DMS153 (cell line): ENCODE measurements at regions not wholly inside any gene's neighbourhood (a gene's known extent, or its start where the extent isn't known, plus 50 kb on each side); places are given as distances from the start of the nearest gene placed in this dataset.
"Not testable (repeated sequence)": the region's sequence is repeated elsewhere in the genome, so short reads cannot be mapped to it uniquely, and the experiment has no call there.

Experiments used
- DNase-seq: peaks from one replicate; lab custom pipeline; 2025; lab: John Stamatoyannopoulos, UW

DNA sequence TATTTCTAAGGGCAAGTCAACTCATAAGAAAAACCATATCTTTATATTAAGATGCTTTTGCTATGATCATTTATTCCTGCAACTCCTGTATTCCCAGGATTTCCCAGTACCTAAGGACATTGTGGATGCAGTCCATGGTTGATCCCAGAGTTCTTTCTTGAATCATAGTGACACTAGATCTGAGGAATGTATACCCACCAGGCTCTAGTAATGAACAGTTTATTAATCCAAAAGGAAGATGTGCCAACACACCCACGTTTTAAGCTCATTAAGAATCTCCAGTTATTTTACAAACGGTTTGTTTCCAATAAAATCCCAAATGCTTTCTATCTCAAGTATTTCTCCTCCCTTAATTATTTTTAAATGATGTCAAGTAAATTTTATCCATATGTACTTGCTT, 210.8 kb upstream of the ZEB2 start:
- no peak for DNase-seq

DNA sequence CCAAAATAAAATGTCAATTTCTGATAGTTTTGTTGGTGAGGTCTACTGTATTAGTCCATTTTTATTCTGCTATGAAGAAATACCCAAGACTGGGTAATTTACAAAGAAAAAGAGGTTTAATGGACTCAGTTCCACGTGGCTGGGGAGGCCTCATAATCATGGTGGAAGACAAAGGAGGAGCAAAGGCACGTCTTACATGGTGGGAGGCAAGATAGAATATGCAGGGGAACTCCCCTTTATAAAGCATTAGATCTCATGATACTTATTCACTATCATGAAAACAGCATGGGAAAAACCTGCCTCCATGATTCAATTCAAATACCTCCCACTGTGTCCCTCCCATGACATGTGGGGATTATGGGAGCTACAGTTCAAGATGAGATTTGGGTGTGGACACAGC, 204.5 kb upstream of the ZEB2 start:
- DNase-seq = not testable (repeated sequence)

DNA sequence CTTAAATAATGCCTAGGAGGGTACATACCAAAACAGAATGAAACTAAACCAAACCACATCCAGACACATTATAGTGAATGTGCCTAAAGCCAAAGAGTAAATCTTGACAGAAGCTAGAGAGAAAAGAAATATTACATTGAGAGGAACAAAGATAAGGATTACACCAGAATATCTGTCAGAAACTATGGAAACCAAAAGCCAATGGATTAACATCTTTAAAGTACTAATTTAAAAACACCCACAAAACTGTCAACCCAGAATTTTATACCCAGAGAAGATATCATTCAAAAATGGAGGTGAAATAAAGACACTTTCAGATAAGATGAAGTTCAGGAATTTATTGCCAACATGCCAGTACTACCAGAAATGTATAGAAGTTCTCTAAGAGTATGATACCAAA, 198.5 kb upstream of the ZEB2 start:
- no peak for DNase-seq

DNA sequence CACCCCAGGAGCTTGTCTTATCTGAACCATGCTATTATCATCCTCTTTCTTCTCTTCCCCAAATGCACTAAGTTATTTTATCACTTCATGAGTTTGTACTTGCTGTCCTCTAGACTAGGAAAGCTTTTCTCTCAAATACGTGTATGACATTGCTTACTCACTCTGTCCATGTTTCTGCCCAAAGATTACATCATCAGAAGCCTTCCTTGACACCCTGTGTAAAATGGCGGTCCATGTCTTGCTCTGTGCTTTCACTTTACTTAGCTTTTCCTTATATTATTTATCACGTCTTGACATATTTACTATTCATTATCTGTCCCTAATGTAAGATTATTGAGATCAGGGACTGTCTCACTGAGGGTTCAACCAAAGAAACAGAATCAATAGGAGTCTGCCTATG, 196.1 kb upstream of the ZEB2 start:
- DNase-seq = no peak

DNA sequence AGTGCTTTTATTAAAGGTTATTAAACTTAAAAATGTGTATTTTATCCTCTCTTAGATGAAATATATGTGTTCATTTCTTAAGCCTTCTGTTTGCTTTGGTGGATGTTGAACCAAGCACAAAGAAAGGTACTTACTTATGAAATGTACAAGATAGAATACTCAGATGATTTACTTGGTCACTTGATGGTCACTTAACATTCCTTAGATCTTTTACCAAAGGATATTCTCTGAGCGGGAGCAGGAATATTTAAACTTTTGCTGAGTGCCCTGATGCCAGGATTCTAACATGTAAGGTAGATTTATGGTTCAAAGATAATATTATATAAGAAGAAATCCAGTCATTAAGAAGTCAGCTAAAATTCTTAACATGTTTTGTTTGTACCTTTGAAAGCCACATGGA, 193.5 kb upstream of the ZEB2 start:
- DNase-seq = no peak

DNA sequence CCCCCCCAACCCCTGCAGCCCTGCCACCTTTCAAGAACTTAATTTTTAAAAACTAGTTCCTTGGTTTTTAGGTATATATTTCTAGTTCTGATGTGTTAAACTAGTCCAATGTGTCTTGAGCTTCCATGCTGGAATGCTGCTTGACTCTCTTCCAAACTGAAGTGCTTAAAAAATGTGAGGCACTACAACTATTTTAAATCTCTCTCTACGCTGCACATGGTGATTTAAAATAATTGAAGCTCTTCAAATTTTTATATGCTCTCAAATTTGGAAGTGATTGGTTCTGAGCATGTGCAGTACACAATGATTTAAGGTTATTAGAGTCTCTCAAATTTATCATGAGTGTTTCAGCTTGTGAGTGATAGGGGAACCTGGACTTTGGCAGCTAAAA, 192.6 kb upstream of the ZEB2 start:
- no peak for DNase-seq

DNA sequence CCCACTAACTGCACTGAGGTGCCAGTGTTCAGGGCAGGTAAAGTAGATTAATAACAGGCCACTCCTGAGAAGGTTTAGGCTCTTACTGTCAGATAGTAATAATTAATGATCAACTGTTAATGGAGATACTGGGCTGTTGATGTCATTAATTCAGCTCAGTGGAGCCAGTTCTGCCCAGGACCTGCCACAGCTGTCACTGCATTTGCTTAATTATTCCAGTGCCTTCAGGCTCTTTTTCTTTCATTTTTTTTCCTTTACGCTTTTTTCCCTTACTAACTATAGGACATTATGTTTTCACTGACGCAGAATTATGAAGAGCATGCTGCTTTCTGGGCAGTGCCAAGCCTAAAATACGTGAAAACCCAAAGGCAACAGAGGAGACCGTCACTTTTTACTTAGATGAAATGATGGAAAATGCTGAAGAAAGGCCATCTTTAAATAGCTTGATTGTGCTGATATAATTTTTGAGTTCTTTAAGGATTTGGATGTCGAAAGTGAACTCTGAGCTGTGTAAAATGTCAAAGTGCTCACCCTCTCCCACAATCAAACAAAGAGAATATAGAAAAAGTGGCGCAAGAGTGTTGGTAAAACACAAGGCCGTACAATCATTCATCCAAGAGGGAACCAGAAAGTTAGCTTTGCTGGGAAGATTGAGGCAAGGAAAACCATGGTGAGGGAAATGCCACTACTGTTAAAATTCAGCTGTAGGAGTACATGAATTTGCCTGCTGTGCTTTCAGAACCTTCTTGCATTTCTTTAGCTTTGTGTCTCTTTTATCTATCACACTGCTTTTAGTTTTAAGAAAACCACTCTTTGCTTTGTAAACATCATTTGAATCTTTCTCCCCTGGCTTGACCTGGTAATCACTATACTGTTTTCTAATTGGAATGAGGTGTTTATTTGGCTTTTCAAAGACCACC, 192.0 kb upstream of the ZEB2 start:
- no peak for DNase-seq

DNA sequence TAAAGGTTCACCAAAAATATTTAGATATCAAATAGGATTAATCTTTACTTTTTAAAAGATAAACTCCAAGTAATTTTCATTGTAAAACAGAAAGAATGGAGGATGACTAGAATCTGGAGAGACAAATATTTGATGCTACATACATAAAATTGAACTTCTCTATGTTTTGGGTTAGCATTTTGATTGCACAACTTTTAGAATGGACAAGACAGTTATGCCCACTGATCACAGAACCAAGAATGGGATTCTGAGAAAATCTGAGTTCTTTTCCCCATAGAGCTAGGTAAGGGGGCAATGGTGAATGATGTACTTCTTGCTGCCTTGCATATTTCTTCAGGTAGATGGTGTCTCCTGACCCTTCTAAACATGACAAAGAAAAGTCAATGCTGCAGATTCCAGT, 191.2 kb upstream of the ZEB2 start:
- no peak for DNase-seq

DNA sequence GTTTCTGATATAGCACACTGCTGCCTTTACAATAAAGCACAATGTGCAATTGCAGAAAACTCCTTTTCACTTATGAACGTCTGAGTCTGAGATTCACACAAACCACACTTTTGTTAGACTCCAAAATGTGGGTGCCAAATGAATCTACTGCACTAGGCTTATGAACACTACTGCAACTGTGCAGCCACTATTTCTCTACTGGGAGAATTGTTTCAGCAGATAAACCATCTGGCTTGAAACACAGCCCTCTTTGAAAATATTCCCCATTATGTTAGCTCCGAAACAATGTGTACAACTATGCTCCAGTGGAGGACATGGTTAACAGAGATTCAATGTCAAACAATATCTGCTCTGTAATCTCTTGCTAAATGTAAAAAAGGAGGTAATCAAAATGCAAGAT, 188.7 kb upstream of the ZEB2 start:
- DNase-seq = no peak

DNA sequence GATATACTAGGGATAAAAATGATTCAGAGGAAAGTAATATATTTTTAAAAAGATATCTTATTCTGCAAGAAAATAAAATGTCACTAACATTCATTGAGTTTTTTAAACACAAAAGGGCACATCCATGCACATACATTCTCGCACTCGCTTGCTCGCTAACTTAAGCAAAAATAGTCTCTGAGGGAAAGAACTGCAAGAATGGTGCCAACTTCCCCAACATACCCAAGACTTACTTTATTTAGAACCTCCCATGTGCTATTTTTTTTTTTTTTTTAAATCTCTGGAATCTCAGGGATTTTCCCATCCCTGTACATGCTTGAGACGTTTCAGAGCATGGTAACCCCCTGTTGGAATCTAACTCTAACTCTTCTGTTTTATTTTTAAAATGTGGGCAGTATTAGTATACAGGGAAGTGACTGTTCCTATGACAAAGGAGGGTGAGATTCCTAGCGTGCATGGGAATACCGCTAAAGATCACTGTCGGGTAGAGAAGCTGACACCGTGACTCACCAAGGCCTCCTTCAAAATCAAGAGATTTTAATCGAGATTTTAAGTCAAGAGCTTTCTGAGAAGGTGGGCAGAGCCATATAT, 187.9 kb upstream of the ZEB2 start:
- DNase-seq = no peak

DNA sequence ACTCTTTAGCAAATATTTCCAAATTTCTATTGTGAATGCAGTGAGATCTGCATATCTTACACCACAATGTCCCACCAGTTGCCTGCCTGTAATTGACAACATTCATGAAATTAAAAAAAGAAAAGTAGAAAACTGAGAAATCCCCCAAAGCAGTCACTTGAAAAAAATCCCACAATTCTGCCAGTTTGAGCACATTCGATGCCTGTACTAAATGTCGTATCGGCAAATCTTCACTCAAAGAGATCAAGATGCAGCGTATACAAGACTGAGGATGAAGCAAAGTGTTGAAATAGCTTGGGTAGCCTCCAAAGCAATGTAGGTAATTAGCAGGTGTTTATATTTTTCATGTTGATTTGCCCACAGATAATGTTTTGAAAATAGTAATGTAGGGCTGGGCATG, 186.7 kb upstream of the ZEB2 start:
- no peak for DNase-seq

DNA sequence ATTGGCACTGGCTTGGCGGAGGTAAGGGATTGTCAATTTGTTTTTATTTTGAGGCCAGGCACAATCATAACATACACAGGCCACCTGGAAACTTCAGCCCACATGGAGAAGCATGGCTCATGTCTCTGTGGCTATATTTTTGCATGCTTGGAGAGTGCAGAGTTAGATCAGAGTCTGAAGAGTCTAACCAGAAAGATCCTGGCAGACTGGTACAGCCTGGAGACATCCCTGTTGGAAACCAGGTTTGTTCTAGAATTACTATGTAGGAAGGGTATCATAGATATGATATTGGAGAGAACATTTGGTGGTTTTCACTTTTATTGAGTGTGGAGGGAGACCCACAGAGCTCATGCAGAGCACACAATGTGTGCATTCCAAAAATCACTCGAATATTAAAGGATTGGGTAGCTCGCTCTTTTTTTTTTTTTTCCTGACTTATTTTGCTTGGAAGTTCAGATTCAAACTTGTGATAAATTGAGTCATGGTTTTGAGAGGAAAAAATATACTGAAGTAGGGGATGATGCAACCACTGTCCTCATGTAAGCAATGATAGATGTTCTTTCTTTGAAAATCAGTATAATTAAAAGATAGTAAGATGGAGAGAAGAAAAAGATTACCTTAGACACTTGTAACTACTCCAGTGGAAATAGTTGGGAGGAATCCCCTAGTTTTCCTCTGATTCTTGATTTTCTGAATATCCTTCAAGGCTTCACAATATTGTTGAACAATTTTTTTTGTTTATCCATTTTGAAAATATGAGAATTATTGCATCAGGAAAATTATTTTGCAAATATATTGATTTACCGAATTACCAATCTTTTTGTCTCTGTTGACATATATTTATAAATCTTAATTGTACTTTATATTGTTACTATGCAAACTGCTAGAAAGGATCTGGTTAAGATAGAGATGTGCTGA, 185.7 kb upstream of the ZEB2 start:
- no peak for DNase-seq

DNA sequence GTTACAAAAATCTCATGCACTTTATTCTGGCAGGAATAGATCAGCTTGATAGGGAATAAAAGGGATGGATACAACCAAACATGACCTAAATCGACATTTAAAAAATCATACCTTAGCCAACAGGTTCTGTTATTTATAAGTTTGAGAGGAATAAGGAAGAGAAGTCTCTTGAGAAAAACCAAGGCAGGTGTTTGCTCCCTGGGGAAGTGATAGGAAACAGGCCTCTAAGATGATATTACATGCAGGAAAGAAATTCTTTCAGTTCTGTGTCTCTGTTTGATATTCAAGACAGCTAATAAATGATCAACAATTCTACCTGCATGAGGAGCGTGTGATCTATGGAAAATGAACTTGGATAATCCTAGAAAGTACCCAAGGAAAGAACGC, 184.8 kb upstream of the ZEB2 start:
- no peak for DNase-seq

DNA sequence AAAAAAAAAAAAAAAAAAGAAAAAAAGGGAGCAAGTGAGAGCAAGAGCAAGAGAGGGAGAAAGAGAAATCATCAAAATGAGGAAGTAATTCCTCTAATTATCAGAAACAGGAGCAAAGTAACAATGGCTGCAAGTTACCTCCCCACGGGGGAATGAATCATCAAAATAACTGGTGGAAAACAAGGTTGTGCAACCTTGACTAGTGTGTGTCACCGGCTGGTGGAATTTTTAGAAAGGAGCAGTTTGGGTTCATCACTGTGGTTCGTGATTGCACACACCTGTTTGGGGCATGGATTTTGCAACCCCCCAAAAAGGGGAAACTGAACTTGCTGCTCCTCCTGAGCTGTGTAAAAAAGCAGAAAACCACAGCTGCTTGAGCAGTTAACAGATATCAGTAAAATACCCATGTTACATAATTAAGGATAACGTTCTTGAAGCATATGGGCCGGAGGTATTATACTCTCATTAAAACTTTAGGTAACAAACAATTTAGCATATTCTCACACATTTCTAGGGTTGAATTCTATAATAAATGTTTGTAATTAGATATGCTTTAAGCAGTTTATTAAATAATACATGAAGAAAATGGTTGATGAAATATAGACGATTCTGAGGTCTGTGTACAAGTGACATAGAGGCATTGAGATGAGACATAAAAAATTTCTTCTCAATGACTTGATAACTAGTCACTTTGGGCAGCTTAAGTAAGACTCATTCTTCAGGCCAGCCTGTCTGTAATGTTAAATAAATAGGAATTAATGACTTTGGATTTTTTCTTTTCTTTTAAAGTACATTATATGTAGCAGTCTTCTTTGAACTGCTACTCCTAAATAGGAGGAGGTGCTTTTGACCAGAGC, 184.2 kb upstream of the ZEB2 start:
- no peak for DNase-seq

DNA sequence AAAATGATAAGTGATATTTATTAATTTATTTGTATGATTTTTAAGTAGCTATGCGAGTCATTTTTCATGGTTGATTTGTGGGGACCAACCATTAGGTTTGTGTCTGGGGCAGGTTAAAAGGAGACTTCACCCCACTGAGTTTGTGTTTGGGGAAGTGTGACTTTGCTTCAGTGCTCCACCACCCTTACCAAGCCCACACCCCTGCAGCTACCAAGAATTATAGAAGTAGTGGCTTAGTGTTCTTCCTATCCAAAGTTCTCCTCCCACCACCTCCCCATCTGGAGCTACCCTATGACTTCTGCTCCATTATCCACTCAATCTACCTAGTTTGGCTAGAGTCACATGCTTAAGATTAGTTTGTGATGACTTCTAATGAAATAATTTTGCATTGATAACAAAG, 182.1 kb upstream of the ZEB2 start:
- no peak for DNase-seq

DNA sequence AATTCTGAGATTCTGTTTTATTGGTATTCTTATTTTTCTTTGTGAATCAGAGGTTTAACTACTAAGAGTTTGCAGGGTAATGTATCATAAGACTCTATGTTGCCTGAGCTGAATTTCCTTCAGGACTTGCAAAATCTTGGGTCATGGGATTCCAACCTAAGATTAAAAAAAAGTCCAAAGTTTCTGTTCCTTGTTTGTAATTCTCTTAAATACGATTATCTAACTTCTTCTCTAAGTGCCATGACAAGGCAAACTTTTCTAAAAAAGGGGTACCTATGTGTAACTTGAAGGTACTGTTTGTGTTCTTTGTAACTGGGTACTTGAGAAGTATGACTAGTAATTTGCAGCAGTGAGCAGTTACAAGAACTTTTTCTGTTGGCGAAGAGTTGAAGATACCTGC, 181.3 kb upstream of the ZEB2 start:
- DNase-seq = no peak

DNA sequence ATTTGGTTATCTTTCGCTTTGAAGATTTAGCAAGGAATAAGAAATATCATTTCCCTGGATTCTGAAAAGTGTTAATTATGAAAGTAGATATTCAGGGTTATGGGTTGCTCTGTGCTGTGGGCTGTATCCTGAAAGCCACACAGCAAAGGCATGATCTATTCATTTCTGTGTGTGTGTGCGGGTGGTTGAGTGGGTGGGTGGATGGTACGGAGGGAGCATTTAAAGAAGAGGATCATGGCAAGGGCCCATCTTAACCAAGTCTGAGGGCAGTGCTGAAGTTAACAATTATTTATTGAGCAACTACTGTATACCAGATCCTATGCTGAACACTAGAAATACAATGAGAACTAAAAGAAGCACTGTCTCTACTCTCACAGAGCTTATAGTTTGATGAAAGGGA, 178.2 kb upstream of the ZEB2 start:
- DNase-seq = no peak

DNA sequence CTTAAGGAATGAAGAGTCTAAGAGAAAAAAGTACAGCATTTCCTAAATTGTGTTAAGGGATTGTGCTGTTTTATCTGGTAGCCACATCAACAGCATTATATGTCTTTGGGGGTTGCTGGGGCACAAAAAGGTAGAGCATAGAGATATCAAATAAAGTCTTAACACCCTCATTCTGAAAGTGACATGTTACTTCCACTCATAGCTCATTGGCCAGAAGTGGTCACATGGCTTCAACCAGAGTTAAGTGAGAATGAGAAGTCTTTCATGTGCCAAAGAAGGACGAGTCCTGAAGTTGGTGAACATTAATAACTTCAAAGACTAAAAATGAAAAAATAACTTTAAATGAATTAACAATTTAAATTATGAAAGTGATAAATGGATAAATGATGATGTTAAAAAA, 175.7 kb upstream of the ZEB2 start:
- DNase-seq = no peak

DNA sequence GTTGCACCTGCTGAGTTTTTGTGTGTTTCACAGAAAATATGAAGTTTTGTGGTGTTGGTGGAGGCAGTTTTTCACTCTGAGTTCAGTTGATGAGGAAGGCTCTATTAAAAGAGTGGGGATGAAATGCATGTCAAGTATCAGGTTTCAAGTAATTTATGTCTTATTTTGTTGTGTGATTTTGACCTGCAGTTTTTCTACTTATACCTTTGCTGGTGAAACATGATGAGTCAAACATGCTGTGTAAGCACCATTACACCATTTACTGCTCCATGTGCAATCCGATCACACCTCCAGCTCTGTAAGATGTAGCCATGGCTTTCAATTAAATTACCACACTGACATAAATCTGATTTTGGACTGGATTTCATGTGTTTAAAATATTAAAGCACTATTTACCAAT, 174.5 kb upstream of the ZEB2 start:
- DNase-seq = peak; percentile 12

DNA sequence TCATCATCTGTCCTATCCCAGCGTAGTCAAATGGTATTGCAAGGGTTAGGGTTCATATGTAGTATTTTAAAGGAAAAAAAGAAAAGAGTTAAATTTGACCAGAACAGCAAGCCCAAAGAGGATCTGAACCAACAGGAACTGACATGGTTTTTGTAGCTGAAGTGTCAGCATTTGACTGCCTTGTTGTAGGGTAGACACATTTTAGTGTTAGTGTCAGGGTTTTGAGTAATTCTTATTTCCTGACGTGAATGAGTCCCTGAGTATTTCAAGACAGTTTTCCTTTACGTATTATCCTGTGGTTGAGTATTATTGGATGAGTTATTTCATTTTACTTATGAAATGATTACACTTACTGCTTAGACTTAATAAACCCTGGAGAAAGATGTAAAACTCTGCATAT, 173.3 kb upstream of the ZEB2 start:
- DNase-seq = no peak

DNA sequence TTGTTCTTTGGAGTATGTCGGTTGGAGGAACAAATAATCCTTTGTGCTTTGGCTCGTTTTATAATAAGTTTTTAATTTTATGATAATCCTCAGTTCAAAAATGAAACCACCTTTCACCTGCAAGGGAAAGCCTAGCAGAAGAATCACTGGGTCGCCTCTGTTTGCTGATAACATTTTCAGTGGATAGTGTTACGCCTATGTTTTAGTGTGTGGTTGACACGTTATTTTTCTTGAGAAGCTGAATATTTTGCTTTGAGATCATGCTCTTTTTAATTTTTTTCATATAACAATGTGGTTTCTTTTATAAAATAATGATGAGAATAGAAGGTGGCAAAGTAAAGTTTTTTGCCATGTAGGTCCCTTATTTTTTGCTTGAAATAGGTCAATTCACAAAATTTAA, 172.7 kb upstream of the ZEB2 start:
- no peak for DNase-seq

DNA sequence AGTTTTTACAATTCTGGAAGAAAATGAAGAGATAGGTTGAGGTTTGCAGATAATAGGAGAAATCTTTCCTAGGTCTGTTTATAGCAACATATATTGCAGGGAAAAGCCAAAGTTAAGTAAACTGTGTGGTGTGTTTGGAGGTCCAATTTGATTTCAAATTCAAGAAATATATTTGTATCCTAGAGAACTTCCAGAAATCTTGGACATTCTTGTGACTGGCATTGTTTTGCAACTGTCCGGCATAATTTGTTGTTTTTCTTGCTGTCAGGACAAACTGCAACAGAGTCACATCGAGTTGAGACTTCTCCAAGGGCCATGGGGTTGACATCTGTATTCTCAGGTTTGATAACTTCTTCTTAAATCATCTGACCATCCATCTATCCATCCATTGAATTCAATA, 170.9 kb upstream of the ZEB2 start:
- DNase-seq = no peak
